HG03469 (cell line): ENCODE measurements at regions not wholly inside any gene's neighbourhood (a gene's known extent, or its start where the extent isn't known, plus 50 kb on each side); places are given as distances from the start of the nearest gene placed in this dataset.

ENCODE experiments used
- ATAC-seq: cut with Tn5 transposase; IDR thresholded peaks from one replicate; pipeline ENCODE4 v1.9.1; 2021; ENCODE audit warnings: mild to moderate bottlenecking, moderate library complexity, moderate number of reproducible peaks; ENCODE audit not compliant: unreplicated experiment

GRCh38 chr5:15447209-15447608, 52.8 kb upstream of the FBXL7 start:
- ATAC-seq, result no peak

- no peak for ATAC-seq
These were observed 53.4 kb upstream of the FBXL7 start for GRCh38 chr5:15446552-15446951.

GRCh38 chr5:15442193-15442570, 57.8 kb upstream of the FBXL7 start:
- no peak for ATAC-seq

GRCh38 chr5:15441433-15442192, 58.4 kb upstream of the FBXL7 start:
- ATAC-seq, result no peak

GRCh38 chr5:15440434-15440833, 59.5 kb upstream of the FBXL7 start:
- ATAC-seq, result no peak

GRCh38 chr5:15439801-15440200, 60.2 kb upstream of the FBXL7 start:
- no peak for ATAC-seq

GRCh38 chr5:15433709-15434108, 66.3 kb upstream of the FBXL7 start:
- ATAC-seq, result no peak

- no peak for ATAC-seq
These were observed 68.1 kb upstream of the FBXL7 start for GRCh38 chr5:15431923-15432322.

- no peak for ATAC-seq
These were observed 74.2 kb upstream of the FBXL7 start for GRCh38 chr5:15425766-15426165.

- no peak for ATAC-seq
These were observed 75.2 kb upstream of the FBXL7 start for GRCh38 chr5:15424769-15425168.

- ATAC-seq, result no peak
These were observed 78.0 kb upstream of the FBXL7 start for GRCh38 chr5:15421921-15422412.

- no peak for ATAC-seq
These were observed 78.6 kb upstream of the FBXL7 start for GRCh38 chr5:15421381-15421780.

GRCh38 chr5:15420201-15420600, 79.8 kb upstream of the FBXL7 start:
- ATAC-seq, result no peak

GRCh38 chr5:15417156-15417555, 82.8 kb upstream of the FBXL7 start:
- ATAC-seq, result no peak

- ATAC-seq, result no peak
These were observed 93.5 kb upstream of the FBXL7 start for GRCh38 chr5:15406478-15406877.

GRCh38 chr5:15393146-15393545, 106.8 kb upstream of the FBXL7 start:
- ATAC-seq, result no peak

GRCh38 chr5:15391704-15392397, 108.1 kb upstream of the FBXL7 start:
- ATAC-seq, result no peak

GRCh38 chr5:15388866-15389265, 111.1 kb upstream of the FBXL7 start:
- ATAC-seq, result no peak

- ATAC-seq, result no peak
These were observed 112.0 kb upstream of the FBXL7 start for GRCh38 chr5:15387931-15388524.

GRCh38 chr5:15386122-15386521, 113.9 kb upstream of the FBXL7 start:
- ATAC-seq, result no peak

- ATAC-seq, result no peak
These were observed 114.4 kb upstream of the FBXL7 start for GRCh38 chr5:15385553-15385952.

GRCh38 chr5:15385037-15385436, 114.9 kb upstream of the FBXL7 start:
- ATAC-seq, result no peak
